ENCODE measurements at regions not wholly inside any gene's neighbourhood (a gene's known extent, or its start where the extent isn't known, plus 50 kb on each side); places are given as distances from the start of the nearest gene placed in this dataset.
"Not testable (repeated sequence)": the region's sequence is repeated elsewhere in the genome, so short reads cannot be mapped to it uniquely, and the experiment has no call there.

DNA sequence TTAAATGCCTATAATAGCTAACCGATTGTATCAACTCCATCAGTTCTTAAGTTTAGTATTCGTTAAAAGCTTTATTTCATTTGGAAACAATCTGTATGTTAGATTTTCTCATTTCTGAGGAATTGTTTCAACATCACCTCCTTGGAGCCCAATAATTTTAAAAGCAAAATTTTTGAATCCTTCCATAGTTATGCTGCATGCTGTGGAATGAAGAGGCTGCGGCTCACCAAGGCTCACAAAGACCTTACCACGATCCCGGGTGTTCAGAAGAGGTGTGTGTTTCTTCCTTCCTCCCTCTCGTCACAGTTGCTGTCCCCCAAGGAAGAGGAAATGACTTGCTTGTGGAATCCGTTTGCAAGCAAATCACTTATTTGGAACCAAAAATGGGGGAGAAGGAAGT, 143.8 kb downstream of the FGF1 start:
- no peak for DNase-seq

DNA sequence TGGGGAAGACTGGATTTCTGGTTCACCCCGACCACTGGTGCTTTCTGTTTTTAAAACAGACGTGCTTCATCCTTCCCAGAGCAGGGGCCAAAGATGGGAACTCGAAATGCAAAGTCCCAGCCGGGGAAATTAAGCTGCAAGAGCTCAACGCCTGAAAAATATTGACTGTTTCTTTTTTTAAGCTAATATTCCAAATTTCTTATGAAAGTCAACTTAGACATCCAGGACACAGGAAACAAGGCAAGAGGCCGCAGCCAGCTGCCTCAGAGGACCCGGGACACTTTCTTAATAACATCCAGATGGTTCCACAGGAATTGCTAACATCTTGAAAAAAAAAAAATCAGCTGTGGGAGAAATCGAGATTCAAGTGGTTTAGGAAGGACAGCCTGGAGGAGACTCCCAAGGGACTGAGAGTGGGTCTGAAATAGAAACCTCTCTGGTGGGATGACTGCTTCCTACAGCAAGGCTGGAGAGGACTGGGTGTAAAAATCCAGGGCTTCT, 144.9 kb downstream of the FGF1 start:
- DNase-seq = no peak

DNA sequence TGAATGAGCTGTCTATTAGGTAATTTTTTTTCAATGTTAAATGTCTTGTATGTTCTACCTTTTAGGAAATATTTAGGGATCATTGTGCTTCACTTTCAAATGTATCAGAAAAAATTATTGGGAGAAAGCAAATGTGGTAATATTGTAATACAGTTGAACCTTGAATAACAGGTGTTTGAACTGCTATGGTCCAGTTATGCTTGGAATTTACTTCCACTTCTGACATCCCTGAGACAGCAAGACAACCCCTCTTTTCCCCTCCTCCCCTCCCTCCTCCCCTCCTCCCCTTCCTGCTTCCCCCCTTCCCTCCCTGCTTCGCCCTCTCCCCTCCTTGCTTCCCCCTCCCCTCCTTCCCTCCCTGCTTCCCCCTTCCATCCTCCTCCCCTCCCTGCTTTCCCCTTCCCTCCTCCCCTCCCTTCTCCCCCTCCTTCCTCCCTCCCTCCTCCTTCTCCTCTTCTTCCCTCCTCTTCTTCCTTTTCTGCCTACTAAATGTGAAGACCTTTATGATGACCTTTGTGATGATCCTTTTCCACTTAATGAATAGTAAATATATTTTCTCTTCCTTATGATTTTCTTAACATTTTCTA, 146.6 kb downstream of the FGF1 start:
- DNase-seq = no peak

DNA sequence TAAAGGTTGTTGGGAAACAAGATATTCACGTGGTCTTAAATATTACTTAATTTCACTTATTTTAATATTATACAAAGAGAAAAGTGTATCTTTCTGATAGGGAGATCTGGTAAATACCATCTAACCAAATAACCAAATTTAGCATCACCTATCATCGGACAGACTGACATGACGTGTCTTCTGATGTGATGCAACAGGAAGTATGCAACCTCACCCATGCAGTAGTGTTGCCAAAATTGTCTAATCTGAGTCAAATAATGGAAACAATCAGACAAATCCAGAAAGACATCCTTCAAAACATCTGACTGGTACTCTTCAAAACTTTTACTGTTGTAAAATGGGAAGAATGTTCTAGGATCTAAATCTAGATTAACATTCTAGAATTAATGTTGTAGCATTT, 148.0 kb downstream of the FGF1 start:
- no peak for DNase-seq

DNA sequence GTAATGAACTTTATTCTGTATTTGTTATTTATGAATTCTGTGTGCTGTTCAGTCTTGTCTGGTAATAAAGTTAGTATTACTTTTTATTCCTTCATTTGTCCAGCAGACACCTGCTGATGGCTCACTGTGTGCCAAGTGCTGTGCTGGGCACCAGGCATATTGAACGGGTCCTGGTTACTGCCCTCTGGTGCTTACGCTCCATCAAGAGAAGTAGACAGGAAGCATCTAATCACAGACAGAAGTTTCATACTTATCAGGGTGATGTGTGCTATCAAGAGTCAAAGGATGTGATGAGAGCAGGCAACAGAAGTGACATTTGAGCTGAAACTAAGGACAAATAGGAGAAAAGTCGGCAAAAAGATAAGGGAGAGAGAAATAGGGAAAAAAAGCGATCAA, 153.1 kb downstream of the FGF1 start:
- no peak for DNase-seq

DNA sequence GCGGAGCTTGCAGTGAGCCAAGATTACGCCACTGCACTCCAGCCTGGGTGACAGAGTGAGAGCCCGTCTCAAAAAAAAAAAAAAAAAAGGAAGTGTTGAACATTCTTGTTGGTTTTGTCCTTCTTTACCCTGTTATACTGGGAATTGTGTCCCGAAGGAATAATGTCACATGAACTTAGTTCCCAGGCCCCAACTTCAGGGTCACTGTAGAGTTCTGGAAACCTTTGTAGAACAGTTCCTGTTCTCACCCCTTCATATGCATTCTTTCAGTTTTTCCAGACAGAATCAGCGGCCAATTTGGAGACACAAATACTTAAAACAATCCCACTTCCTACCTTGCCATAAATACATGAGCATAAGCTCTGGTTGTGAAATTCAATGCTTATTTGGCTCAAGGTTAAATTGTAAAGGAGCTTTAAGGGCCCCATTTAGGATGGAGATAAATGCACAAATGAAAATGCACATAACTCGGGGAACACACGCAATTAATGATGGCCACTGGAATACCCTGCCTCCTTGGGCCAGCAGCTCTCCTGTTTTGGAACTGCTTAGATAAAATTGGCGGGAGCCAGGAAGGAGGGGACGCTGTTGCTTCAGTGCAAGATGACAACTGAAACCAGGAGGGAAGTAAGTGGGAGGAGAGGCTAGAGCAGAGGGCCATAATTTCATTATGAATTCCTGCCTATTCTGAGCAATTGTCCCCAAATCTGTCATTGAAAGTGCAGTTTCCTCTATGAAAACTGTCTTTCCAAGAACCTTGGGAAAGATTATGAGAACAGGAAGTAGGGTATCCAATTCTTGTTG, 153.7 kb downstream of the FGF1 start:
- no peak for DNase-seq

- DNase-seq = no peak
These were observed 155.0 kb downstream of the FGF1 start for GRCh38 chr5:142530904-142531303.

DNA sequence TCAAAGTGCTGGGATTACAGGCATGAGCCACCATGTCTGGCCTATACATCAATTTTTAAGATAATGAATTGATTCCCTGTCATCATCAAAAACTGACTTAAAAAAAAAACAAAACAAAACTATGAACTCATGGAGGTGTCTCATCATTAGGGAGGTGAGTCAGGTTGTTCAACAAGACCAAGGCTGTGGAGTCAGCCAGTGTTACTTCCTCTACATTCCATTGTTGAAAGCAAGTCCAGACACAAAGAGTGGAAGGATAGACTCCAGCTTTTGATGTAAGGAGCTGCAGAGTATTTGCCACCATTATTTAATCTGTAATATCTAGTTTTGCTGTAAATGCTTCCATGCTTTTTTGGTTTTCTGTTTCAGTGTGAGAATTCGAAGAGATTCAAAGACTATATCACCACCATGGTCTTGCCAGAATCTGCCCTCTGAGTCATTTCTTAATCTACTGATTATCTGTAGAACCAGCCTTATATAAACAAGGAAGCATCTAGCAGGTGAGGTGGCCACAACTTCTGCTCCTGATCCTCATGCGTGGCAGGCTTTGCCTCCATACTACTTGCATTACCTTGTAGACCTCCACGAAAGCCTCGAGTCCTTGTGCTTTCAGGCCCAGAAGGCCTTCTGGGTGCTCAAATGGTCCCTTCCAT, 156.1 kb downstream of the FGF1 start:
- no peak for DNase-seq

GRCh38 chr5:142527664-142528295, 158.1 kb downstream of the FGF1 start:
- DNase-seq = no peak

- no peak for DNase-seq
These were observed 158.7 kb downstream of the FGF1 start for GRCh38 chr5:142527234-142527633.

DNA sequence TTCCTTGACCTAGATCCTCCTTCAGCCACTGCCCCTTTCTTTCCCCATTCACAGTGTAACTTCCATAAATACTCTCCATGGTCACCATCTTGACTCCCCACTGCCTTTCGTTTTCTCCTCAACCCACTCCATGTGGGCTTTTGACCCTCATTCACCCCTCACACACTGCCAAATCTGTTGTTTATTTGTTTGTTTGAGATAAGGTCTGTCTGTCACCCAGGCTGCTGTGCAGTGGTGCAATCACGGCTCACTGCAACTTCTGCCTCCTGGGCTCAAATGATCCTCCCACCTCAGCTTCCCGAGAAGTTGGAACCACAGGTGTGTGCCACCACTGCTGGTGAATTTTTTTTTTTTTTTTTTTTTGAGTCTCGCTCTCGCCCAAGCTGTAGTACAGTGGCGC, 162.9 kb downstream of the FGF1 start:
- no peak for DNase-seq

- no peak for DNase-seq
These were observed 164.2 kb downstream of the FGF1 start for GRCh38 chr5:142521706-142522105.

GRCh38 chr5:142520885-142521284, 165.0 kb downstream of the FGF1 start:
- no peak for DNase-seq

GRCh38 chr5:142519913-142520312, 166.0 kb downstream of the FGF1 start:
- DNase-seq = not testable (repeated sequence)

DNA sequence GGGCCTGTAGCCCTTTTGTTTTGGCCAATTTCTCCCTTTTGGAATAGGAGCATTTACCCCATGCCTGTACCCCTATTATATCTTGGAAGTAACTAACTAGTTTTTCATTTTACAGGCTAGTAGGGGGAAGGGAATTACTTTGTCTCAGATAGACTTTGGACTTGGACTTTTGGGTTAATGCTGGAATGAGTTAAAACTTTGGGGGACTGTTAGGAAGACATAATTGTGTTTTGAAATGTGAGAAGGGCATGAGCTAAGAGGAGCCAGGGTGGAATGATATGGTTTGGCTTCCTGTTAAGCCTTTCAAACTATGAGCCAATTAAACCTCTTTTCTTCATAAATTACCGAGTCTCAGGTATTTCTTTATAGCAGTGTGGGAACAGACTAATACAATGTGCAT, 168.1 kb downstream of the FGF1 start:
- no peak for DNase-seq

- no peak for DNase-seq
These were observed 169.2 kb downstream of the FGF1 start for GRCh38 chr5:142516732-142517131.

GRCh38 chr5:142515036-142515435, 170.9 kb downstream of the FGF1 start:
- DNase-seq = no peak

DNA sequence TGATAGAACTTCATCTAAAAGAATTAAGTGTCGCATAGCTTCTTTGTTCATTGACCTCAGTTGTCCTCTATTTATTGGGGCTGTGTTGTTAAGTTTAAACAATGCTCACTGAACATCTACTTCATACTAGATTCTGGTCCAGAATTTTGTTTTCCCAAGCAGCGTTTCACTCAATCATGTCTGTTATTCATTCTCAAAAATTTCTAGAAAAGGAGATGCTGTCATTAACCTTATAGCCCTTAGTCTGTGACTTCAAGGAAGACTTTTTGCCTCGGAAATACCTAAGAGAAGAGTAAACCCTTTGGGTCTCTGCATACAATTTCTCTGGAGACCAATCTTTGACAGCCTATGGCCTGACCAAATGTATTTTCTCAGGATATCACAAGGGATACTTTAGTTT, 171.7 kb downstream of the FGF1 start:
- DNase-seq = no peak

- peak in 13 of 58 donors; percentile 2 to 56 (median 19) for DNase-seq
These were observed 173.5 kb downstream of the FGF1 start for GRCh38 chr5:142512043-142513042.

GRCh38 chr5:142511358-142511757, 174.5 kb downstream of the FGF1 start:
- DNase-seq = peak in 6 of 58 donors; percentile 1 to 15 (median 3)

- no peak for DNase-seq
These were observed 176.9 kb downstream of the FGF1 start for GRCh38 chr5:142509026-142509425.

Measured in anterior cingulate cortex (tissue), 58 donors.